Activated CD8-positive, alpha-beta T cell treated with anti-CD3 and anti-CD28 coated beads, Interleukin-2, amount 10 ng/mL, durations not matched to agents 7 days and 5 days (primary cell): ENCODE measurements at regions not wholly inside any gene's neighbourhood (a gene's known extent, or its start where the extent isn't known, plus 50 kb on each side); places are given as distances from the start of the nearest gene placed in this dataset.
A peak's percentile ranks its signal among the peaks of the same experiment; 100 is the strongest.
"Not testable (repeated sequence)": the region's sequence is repeated elsewhere in the genome, so short reads cannot be mapped to it uniquely, and the experiment has no call there.

Source experiments
- ATAC-seq: fragments of 150-1000 bp; cut with Tn5 transposase; one replicate; pipeline ENCODE4 v1.10.0; 2021; ENCODE audit warnings: moderate library complexity
- CTCF ChIA-PET: fragments of 350-600 bp; sonication (Branson Sonifier 250); formaldehyde crosslinking; loops from one replicate; lab custom pipeline; 2021; ENCODE audit warnings: antibody characterized with exemption; lab: Charles Lee
- POLR2A ChIA-PET: fragments of 350-600 bp; sonication (Branson Sonifier 250); formaldehyde crosslinking; loops from one replicate; lab custom pipeline; 2021; ENCODE audit warnings: antibody characterized with exemption; lab: Charles Lee
- DNase-seq: peaks from one replicate; pipeline ENCODE4 v3.0.0-alpha.2; 2020
- H3K27ac Mint-ChIP-seq: one replicate; pipeline ENCODE4 v1.8.0; 2021; ENCODE audit warnings: mild to moderate bottlenecking, mixed read lengths
- H3K27me3 Mint-ChIP-seq: one replicate; pipeline ENCODE4 v1.8.0; 2021; ENCODE audit warnings: low read depth, mixed read lengths
- H3K36me3 Mint-ChIP-seq: one replicate; pipeline ENCODE4 v1.8.0; 2021; ENCODE audit warnings: low read depth, mixed read lengths
- H3K4me1 Mint-ChIP-seq: one replicate; pipeline ENCODE4 v1.8.0; 2021; ENCODE audit warnings: low read depth, mixed read lengths
- H3K4me3 Mint-ChIP-seq: one replicate; pipeline ENCODE4 v1.8.0; 2021; ENCODE audit warnings: mild to moderate bottlenecking, mixed read lengths
- H3K9me3 Mint-ChIP-seq: one replicate; pipeline ENCODE4 v1.8.0; 2022; ENCODE audit warnings: mixed read lengths; ENCODE audit not compliant: insufficient read depth

DNA sequence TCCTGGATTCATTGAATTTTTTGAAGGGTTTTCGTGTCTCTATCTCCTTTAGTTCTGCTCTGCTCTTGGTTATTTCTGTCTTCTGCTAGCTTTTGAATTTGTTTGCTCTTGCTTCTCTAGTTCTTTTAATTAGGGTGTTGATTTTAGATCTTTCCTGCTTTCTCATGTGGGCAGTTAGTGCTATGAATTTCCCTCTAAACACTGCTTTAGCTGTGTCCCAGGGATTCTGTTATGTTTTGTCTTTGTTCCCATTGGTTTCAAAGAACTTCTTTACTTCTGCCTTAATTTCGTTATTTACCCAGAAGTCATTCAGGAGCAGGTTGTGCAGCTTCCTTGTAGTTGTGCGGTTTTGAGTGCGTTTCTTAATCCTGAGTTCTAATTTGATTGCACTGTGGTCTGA, 220.1 kb downstream of the UTRN start:
- H3K27me3 Mint-ChIP-seq, H3K27ac Mint-ChIP-seq, DNase-seq, H3K4me3 Mint-ChIP-seq, ATAC-seq, H3K4me1 Mint-ChIP-seq, POLR2A ChIA-PET, CTCF ChIA-PET: not testable (repeated sequence)
- peaks cover 33% of the 10 kb centered on the region for H3K9me3 Mint-ChIP-seq
- peaks cover 73% of the 10 kb centered on the region for H3K36me3 Mint-ChIP-seq

DNA sequence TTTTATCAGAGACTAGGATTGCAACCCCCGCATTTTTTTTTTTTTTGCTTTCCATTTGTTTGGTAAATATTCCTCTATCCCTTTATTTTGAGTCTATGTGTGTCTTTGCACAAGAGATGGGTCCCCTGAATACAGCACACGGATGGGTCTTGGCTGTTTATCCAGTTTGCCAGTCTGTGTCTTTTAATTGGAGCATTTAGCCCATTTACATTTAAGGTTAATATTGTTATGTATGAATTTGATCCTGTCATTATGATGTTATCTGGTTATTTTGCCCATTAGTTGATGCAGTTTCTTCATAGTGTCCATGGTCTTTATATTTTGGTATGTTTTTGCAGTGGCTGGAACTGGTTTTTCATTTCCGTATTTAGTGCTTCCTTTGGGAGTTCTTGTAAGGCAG, 220.9 kb downstream of the UTRN start:
- H3K27ac Mint-ChIP-seq, H3K4me1 Mint-ChIP-seq, ATAC-seq, H3K4me3 Mint-ChIP-seq, CTCF ChIA-PET, DNase-seq, POLR2A ChIA-PET, H3K27me3 Mint-ChIP-seq: not testable (repeated sequence)
- Mint-ChIP-seq H3K9me3 (peaks cover 33% of the 10 kb centered on the region), H3K36me3 (peaks cover 69% of the 10 kb centered on the region)

GRCh38 chr6:144507772-144508312, 222.7 kb downstream of the UTRN start:
- H3K27ac Mint-ChIP-seq, H3K4me1 Mint-ChIP-seq, POLR2A ChIA-PET, H3K4me3 Mint-ChIP-seq, DNase-seq, ATAC-seq, H3K27me3 Mint-ChIP-seq, CTCF ChIA-PET: not testable (repeated sequence)
- H3K9me3 Mint-ChIP-seq: peaks cover 33% of the 10 kb centered on the region
- peaks cover 61% of the 10 kb centered on the region for H3K36me3 Mint-ChIP-seq

- CTCF ChIA-PET: interaction anchor here (1.1 to 2.0 kb wide), 3 partner anchors 10 to 31 kb away, joined by 3 to 7 read pairs (median 3); no protein-coding TSS in a partner anchor
- DNase-seq (no peak), ATAC-seq (no peak)
- Mint-ChIP-seq H3K4me1 (peaks cover 3% of the 10 kb centered on the region), H3K27ac (no peak overlapping the region), H3K36me3 (peaks cover 52% of the 10 kb centered on the region), H3K27me3 (no peaks in the 10 kb centered on the region), H3K4me3 (no peak overlapping the region), H3K9me3 (peaks cover 8% of the 10 kb centered on the region)
- POLR2A ChIA-PET: no interaction called here
These were observed 225.7 kb downstream of the UTRN start for GRCh38 chr6:144510859-144511258.

DNA sequence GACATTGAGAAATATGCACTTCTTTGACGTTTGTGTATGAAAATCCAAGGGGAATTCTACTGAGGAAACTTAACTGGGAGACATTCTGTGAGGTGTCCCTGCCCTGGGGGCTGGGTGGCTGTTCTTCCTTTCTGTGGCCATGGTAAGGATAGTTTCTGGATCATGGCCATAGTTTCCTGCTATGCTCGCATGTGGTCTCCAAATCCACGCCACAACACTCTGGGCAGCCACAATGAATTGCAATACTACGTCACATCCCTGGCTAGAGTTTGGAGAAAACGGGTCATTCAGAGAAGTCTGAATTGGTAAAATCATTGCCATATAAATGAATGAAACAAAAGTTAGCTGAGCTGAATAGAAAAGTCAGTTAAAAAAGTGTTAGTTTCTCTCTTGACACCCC, 230.6 kb downstream of the UTRN start:
- H3K4me3 Mint-ChIP-seq: no peak overlapping the region
- CTCF ChIA-PET: interaction anchor here (1.7 kb wide), 1 partner anchor 20 kb away, joined by 4 read pairs; no protein-coding TSS in a partner anchor
- POLR2A ChIA-PET: no interaction called here
- ATAC-seq: no peak
- H3K27me3 Mint-ChIP-seq: no peaks in the 10 kb centered on the region
- no peaks in the 10 kb centered on the region for H3K9me3 Mint-ChIP-seq
- DNase-seq: no peak
- H3K4me1 Mint-ChIP-seq: no peaks in the 10 kb centered on the region
- H3K27ac Mint-ChIP-seq: no peak overlapping the region
- H3K36me3 Mint-ChIP-seq: peaks cover 55% of the 10 kb centered on the region

GRCh38 chr6:144519426-144519825, 234.3 kb downstream of the UTRN start:
- H3K9me3 Mint-ChIP-seq: no peaks in the 10 kb centered on the region
- no peak for ATAC-seq
- DNase-seq: no peak
- no peak overlapping the region for H3K27ac Mint-ChIP-seq
- no peaks in the 10 kb centered on the region for H3K4me1 Mint-ChIP-seq
- ChIA-PET CTCF (no interaction called here), POLR2A (interaction anchor here (0.5 kb wide), 1 partner anchor 365 kb away, joined by 3 read pairs; no protein-coding TSS in a partner anchor)
- peaks cover 55% of the 10 kb centered on the region for H3K36me3 Mint-ChIP-seq
- no peaks in the 10 kb centered on the region for H3K27me3 Mint-ChIP-seq
- H3K4me3 Mint-ChIP-seq: no peak overlapping the region

- Mint-ChIP-seq H3K27ac (peak overlapping the region; percentile 48), H3K36me3 (peaks cover 77% of the 10 kb centered on the region), H3K4me3 (no peak overlapping the region), H3K4me1 (peaks cover 3% of the 10 kb centered on the region), H3K27me3 (no peaks in the 10 kb centered on the region), H3K9me3 (no peaks in the 10 kb centered on the region)
- CTCF ChIA-PET: interaction anchor here (0.6 kb wide), 1 partner anchor 12 kb away, joined by 3 read pairs; no protein-coding TSS in a partner anchor
- DNase-seq (no peak), ATAC-seq (no peak)
- POLR2A ChIA-PET: interaction anchor here (0.5 kb wide), 1 partner anchor 316 kb away, joined by 3 read pairs; no protein-coding TSS in a partner anchor
These were observed 243.7 kb downstream of the UTRN start for GRCh38 chr6:144528743-144529425.

DNA sequence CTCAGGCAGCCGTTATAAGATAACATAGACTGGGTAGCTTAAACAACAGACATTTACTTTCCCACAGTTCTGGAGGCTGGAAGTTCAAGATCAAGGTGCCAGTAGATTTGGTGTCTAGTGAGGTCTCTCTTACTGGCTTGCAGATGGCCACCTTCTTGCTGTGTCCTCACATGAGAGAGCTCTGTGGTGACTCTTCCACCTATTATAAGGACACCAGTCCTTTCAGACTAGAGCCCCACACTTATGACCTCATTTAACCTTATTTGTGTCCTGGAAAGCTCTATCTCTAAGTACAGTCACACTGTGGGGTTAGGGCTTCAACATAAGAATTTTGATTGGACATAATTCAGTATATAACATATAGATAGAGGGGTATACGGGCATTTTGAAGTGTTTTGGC, 245.0 kb downstream of the UTRN start:
- ATAC-seq: no peak
- Mint-ChIP-seq H3K27ac (no peak overlapping the region), H3K9me3 (no peaks in the 10 kb centered on the region), H3K36me3 (peaks cover 77% of the 10 kb centered on the region), H3K4me3 (no peak overlapping the region), H3K27me3 (no peaks in the 10 kb centered on the region), H3K4me1 (peaks cover 3% of the 10 kb centered on the region)
- CTCF ChIA-PET: no interaction called here
- POLR2A ChIA-PET: no interaction called here
- DNase-seq: no peak

GRCh38 chr6:144532238-144532637, 247.1 kb downstream of the UTRN start:
- H3K27ac Mint-ChIP-seq, CTCF ChIA-PET, POLR2A ChIA-PET, H3K9me3 Mint-ChIP-seq, ATAC-seq, DNase-seq, H3K4me3 Mint-ChIP-seq, H3K27me3 Mint-ChIP-seq, H3K4me1 Mint-ChIP-seq: not testable (repeated sequence)
- H3K36me3 Mint-ChIP-seq: peaks cover 63% of the 10 kb centered on the region

- ChIA-PET CTCF (interaction anchor here (1.7 kb wide), 1 partner anchor 9 kb away, joined by 3 read pairs; no protein-coding TSS in a partner anchor), POLR2A (no interaction called here)
- ATAC-seq (no peak), DNase-seq (no peak)
- H3K9me3 Mint-ChIP-seq: no peaks in the 10 kb centered on the region
- H3K4me1 Mint-ChIP-seq: no peaks in the 10 kb centered on the region
- no peak overlapping the region for H3K27ac Mint-ChIP-seq
- no peaks in the 10 kb centered on the region for H3K27me3 Mint-ChIP-seq
- no peak overlapping the region for H3K4me3 Mint-ChIP-seq
- peaks cover 57% of the 10 kb centered on the region for H3K36me3 Mint-ChIP-seq
These were observed 249.0 kb downstream of the UTRN start for GRCh38 chr6:144534180-144534579.

GRCh38 chr6:144535630-144536029, 250.5 kb downstream of the UTRN start:
- no peaks in the 10 kb centered on the region for H3K27me3 Mint-ChIP-seq
- no peaks in the 10 kb centered on the region for H3K4me1 Mint-ChIP-seq
- H3K36me3 Mint-ChIP-seq: peaks cover 57% of the 10 kb centered on the region
- CTCF ChIA-PET: interaction anchor here (1.2 to 1.7 kb wide), 2 partner anchors 10 to 21 kb away, joined by 3 to 4 read pairs; no protein-coding TSS in a partner anchor
- no peaks in the 10 kb centered on the region for H3K9me3 Mint-ChIP-seq
- DNase-seq (no peak), ATAC-seq (no peak)
- no peak overlapping the region for H3K4me3 Mint-ChIP-seq
- H3K27ac Mint-ChIP-seq: no peak overlapping the region
- POLR2A ChIA-PET: no interaction called here

GRCh38 chr6:144536079-144536478, 250.9 kb downstream of the UTRN start:
- CTCF ChIA-PET: interaction anchor here (0.6 to 1.2 kb wide), 2 partner anchors 19 to 21 kb away, joined by 3 to 4 read pairs; no protein-coding TSS in a partner anchor
- no peaks in the 10 kb centered on the region for H3K9me3 Mint-ChIP-seq
- POLR2A ChIA-PET: no interaction called here
- H3K36me3 Mint-ChIP-seq: peaks cover 57% of the 10 kb centered on the region
- ATAC-seq: no peak
- DNase-seq: no peak
- no peak overlapping the region for H3K4me3 Mint-ChIP-seq
- H3K27me3 Mint-ChIP-seq: no peaks in the 10 kb centered on the region
- no peaks in the 10 kb centered on the region for H3K4me1 Mint-ChIP-seq
- no peak overlapping the region for H3K27ac Mint-ChIP-seq
